GM21381 (cell line): ENCODE measurements at regions not wholly inside any gene's neighbourhood (a gene's known extent, or its start where the extent isn't known, plus 50 kb on each side); places are given as distances from the start of the nearest gene placed in this dataset.
A peak's percentile ranks its signal among the peaks of the same experiment; 100 is the strongest.

Experiments
- ATAC-seq: cut with Tn5 transposase; IDR thresholded peaks from one replicate; pipeline ENCODE4 v1.9.1; 2021; ENCODE audit warnings: mild to moderate bottlenecking, moderate library complexity; ENCODE audit not compliant: unreplicated experiment

- no peak for ATAC-seq
Measured at GRCh38 chr18:2254977-2255376, 316.3 kb downstream of the METTL4 start.

DNA sequence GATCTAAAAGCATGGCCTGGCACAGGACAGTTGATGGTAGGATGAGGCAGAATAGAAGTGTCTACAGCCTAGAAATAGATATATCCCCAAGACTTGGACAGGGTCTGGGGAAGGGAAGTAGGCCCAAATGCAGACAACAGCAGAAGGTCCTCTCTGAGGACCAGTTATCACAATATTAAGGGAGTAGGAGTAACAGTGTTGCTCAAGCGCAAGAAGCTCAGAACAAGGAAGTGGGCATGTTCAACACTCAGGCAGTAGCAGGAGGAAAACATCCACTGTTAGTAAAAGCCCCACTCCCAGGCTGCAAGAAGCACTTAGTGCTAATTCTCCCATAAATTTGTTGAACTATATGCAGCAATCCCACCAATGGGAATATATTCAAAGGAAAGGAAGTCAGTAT is 314.7 kb downstream of the METTL4 start:
- no peak for ATAC-seq

- ATAC-seq = no peak
Measured at GRCh38 chr18:2258954-2259353, 312.4 kb downstream of the METTL4 start.

DNA sequence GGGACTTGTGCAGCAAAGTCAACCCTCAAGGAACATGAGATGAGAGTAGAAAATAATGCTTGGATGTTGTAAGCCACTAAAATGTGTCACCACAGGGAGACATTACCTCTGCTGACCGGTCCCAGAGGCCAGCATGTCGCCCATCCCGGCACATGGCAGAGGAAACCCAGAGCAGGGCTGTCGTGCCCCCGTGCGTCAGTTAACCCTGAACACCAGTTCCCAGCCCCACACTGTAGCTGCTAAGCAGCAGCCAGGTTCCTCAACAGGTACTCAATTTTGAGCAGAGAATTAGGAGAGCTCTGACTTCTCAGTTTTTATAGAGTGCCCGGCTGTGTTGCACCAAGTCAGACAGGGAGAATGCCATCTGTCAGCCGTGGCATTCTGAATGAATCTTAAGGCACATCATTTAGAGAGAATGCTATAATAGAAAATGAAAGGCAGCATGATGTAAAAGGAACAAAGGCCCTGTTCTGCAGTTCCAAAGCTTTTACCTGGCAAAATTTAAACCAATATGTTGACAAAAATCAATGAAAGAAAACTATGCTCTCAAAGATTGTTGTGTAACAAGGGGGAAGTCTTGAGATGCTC is 307.9 kb downstream of the METTL4 start:
- ATAC-seq = no peak

DNA sequence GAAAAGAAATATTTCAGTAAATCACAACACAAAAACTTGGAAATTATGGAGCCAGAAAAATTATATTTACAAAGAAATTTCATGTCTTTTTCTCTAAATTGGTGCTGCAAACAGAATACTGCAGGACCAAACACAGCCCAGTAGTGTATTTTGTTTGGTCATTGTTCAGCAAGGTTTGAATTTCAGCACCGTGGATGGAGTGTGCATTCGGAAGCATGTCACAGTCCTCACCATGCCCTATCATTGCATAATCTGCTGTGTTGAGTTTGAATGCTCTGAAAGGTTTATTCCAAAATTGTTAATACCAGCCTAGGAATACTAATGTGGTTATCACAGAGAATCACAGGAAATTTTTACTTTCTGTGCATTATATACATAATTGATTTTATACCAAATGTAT is 296.7 kb downstream of the METTL4 start:
- no peak for ATAC-seq

GRCh38 chr18:2281086-2281485 is 290.2 kb downstream of the METTL4 start:
- no peak for ATAC-seq

- no peak for ATAC-seq
Measured at GRCh38 chr18:2281523-2282199, 289.6 kb downstream of the METTL4 start.

DNA sequence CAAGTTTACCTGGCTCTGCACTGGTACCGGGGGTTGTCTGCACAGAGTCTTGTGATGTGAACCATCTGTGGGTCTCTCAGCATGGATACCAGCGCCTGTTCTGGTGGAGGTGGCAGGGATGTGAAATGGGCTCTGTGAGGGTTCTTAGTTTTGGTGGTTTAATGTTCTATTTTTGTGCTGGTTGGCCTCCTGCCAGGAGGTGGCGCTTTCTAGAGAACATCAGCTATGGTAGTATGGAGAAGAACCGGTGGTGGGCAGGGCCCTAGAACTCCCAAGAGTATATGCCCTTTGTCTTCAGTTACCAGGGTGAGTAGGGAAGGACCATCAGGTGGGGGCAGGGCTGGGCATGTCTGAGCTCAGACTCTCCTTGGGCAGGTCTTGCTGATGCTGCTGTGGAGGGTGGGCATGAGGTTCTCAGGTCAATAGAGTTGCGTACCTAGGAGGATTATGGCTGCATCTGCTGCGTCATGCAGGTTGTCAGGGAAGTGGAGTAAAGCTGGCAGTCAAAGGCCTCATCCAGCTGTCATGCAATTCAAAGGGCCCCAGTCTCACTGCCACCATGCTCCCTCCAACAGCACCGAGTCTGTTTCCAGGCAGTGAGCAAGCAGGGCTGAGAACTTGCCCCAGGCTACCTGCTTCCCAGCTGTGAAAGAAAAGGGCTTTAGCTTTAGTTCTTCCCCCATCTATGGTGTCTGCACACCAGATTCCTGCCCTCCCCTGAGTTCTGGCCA is 278.0 kb downstream of the METTL4 start:
- ATAC-seq = no peak

- no peak for ATAC-seq
Measured at GRCh38 chr18:2301316-2301715, 270.0 kb downstream of the METTL4 start.

DNA sequence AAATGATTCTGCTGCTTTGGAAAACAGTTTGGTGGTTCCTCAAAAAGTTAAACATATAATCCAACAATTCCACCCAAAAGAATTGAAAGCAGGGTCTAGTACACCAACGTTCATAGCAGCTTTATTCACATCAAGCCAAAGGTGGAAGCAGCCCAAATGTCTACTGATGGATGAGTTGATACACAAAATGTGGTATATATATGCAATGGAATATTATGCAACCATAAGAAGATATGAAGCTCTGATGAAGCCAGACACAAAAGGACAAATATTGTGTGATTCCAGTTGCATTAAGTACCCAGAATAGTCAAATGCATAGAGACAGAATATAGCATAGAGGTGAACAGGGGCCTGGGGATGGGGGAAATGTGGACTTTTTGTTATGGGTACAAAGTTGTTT is 269.3 kb downstream of the METTL4 start:
- no peak for ATAC-seq

DNA sequence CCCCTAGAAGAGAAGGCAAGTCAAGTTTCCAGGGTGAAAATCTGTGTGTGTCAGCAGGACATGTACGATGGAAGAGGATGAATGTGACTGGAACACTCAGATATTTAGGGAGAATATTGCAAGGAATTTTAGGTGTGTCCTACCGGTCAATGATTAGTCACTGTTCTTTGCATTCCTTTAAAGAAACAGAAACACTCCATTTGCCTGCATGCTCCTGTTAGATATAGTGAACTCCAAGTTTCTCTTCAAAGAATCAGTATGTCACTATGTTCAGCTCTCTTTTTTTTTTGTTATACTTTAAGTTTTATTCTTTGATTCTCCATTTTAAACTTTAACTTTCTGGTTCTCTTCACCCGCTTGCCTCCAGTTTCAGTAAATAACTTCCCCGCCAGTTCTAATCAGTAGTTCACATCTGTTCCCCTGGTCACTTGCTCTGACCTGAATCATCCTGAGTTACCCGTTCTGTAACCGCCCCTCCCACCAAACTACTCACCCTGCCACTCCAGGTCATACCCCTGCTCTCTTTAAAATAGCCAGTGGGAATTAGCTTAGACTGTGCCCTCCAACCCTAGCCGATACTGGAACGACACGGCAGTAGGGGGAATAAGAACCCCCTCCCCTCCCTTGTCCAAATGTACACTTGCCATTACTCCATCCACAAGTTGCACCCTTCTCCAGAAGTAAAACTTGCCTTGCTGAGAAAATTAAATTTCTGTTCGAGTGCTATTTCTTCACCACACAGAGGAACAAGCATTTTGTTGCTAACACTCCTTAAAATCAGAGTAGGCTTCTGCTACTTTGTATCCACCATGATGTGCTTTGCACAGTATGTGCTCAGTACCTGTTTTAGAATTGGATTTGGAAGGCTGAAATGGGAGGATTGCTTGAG is 268.4 kb downstream of the METTL4 start:
- no peak for ATAC-seq

- no peak for ATAC-seq
Measured at GRCh38 chr18:2303517-2304238, 267.6 kb downstream of the METTL4 start.

GRCh38 chr18:2304378-2305175 is 266.7 kb downstream of the METTL4 start:
- ATAC-seq = no peak

DNA sequence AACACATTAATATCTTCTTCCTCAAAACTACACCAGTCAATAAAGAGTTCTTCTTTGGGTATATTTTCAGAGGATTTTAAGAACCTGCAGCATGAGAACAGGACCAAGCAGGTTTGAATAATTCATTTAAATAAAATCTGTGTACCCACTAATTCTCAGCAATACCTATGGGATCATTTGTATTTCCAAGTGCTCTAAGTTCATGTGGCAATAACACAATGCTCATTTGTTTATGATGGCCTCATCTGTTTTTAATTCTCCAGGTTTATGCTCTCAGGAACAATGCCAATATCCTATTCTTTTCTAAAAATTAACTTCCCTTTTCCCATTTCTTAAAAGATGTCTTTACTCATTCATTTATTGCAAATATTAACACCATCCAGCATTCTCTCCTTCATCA is 264.7 kb downstream of the METTL4 start:
- ATAC-seq = no peak

DNA sequence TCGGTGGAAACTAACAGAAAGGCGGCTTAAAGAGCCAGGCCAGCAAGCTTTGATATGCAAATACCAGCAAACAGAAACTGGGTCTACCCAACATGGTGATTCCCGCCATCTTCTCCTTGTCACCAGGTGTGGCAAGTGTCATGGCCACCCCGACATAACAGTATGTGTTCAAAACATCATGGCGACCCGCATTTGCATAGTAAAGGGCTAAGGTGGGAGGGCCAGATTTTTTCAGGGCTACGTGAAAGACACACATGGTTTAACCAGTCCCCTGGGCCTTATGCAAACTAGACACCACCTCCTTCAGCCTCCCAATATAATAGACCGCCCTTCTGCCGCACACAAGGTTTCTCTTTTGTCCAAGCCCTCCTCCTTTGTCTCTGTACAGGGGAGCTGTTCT is 260.4 kb downstream of the METTL4 start:
- ATAC-seq = no peak

- ATAC-seq = peak; percentile 84
Measured at GRCh38 chr18:2312440-2312839, 258.9 kb downstream of the METTL4 start.

DNA sequence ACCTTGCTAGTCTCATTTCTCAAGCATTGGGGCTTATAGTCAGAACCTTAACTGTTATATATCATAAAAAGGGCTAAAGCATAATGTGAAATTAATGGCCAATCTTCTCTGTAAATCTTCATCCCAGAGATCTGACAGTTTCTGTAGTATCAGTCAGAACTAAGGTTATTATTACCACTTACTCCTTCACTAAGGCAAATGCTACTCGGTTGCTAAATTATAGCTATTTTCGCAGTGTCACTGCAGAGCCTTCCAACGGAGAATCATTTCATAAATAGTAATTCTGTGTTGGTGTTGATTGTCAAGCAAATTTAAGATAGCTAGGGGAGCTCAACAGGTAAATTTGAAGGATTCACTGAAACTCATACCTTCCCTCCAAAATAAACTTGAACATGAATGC is 258.0 kb downstream of the METTL4 start:
- no peak for ATAC-seq

DNA sequence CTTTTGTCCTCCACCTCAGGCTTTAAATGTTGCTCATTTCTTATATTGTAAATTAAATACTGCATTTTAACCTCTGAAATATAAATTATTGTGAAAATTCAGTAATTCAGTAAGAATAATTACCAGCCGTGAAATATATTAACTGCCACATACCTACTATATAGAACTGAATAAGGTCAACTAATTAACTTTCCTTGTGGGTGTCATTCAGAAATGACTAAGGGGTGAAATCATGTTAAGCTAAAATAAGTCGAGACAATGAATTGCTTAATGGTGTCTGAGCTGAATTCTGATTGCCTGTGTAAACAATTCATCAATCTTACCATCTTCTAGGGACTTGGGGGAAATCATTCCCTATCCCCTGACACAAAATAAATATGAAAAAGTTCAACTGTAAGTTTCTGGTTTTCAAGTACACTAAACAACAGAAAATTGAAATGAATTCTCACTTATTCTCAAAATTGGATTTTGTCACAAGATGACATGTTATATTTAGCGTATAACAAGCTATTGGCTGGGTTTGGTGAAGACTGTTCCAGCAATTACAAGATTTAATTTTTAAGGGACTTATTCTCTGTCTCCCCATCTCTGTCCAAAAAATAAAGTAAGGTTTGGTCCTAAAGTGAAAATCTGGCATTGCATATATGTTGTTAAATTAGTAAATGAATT is 255.1 kb downstream of the METTL4 start:
- no peak for ATAC-seq
